Thyroid gland (tissue), 4 donors: ENCODE measurements at regions not wholly inside any gene's neighbourhood (a gene's known extent, or its start where the extent isn't known, plus 50 kb on each side); places are given as distances from the start of the nearest gene placed in this dataset.

ENCODE experiments used
- CTCF ChIP-seq, 6 experiments: fragments of 200-600 bp in 3 of 6; fragments of 450-650 bp in 3 of 6; sonication (generic) in 3 of 6; IDR thresholded peaks; one replicate each; pipeline ENCODE4 v1.5.1; 2016 to 2019; ENCODE audit warnings: antibody characterized with exemption in 6 of 6, mild to moderate bottlenecking in 2 of 6, inconsistent platforms in 1 of 6, moderate library complexity in 1 of 6
- POLR2A ChIP-seq, 2 donors: fragments of 450-650 bp; IDR thresholded peaks; one replicate each; pipeline ENCODE4 v1.6.1; 2017; ENCODE audit warnings: antibody characterized with exemption in 2 of 2, mild to moderate bottlenecking in 2 of 2, moderate library complexity in 1 of 2

- TF ChIP-seq CTCF (IDR thresholded peaks at IDR 0.05) (no peak), POLR2A (IDR thresholded peaks at IDR 0.05) (no peak)
These were observed 170.7 kb upstream of the SLC7A11 start for GRCh38 chr4:138412847-138413246.
